ENCODE measurements at regions not wholly inside any gene's neighbourhood (a gene's known extent, or its start where the extent isn't known, plus 50 kb on each side); places are given as distances from the start of the nearest gene placed in this dataset.

- ATAC-seq (ENCODE audit: low read depth) = no peak
- no peak for TF ChIP-seq NFE2L2 (IDR thresholded peaks at IDR 0.05; ENCODE audit: low read depth, low read length)
- TF ChIP-seq CHD1 (IDR thresholded peaks at IDR 0.05; ENCODE audit: low read depth, low read length) = no peak
- no peak for TF ChIP-seq ELK1 (IDR thresholded peaks at IDR 0.05; ENCODE audit: borderline replicate concordance, low read depth, low read length)
- no peak for TF ChIP-seq RAD21 (IDR thresholded peaks at IDR 0.05; ENCODE audit: low read length)
- no peak for TF ChIP-seq BHLHE40 (IDR thresholded peaks at IDR 0.05; ENCODE audit: low read depth, low read length)
- TF ChIP-seq MXI1 (IDR thresholded peaks at IDR 0.05; ENCODE audit: borderline replicate concordance, low read depth, low read length) = no peak
- no peak for TF ChIP-seq CEBPB (IDR thresholded peaks at IDR 0.05; ENCODE audit: low read depth, low read length)
- TF ChIP-seq MAZ (IDR thresholded peaks at IDR 0.05; ENCODE audit: borderline replicate concordance, low read depth, low read length) = no peak
- no peak for TF ChIP-seq RCOR1 (IDR thresholded peaks at IDR 0.05; ENCODE audit: insufficient replicate concordance, low read length)
- TF ChIP-seq MAFK (IDR thresholded peaks at IDR 0.05; ENCODE audit: low read depth, low read length) = no peak
- no peak for TF ChIP-seq RFX5 (IDR thresholded peaks at IDR 0.05; ENCODE audit: low read depth, low read length)
These were observed 749.4 kb upstream of the SLC10A2 start for GRCh38 chr13:103815619-103816018.

More at GRCh38 chr13:103815619-103816018, 749.4 kb upstream of the SLC10A2 start:
- H4K5ac ChIP-seq (ENCODE audit: low read depth, low read length) = no peak overlapping the region
- H3K79me1 ChIP-seq (ENCODE audit: low read depth in 1 of 2, low read length in 2 of 2) = no peaks in the 10 kb centered on the region
- intact Hi-C loops (cut with micrococcal nuclease) = no loop called here
- H4K91ac ChIP-seq (ENCODE audit: insufficient read depth, low read depth, low read length) = no peak overlapping the region
- no peak overlapping the region for H3K18ac ChIP-seq (ENCODE audit: low read depth, low read length)
- in situ Hi-C loops (cut with MboI; ENCODE audit: low sequenced_read_pairs) = no loop called here
- H3K36me3 ChIP-seq (ENCODE audit: control insufficient read depth, insufficient read depth, low read length) = no peaks in the 10 kb centered on the region
- no peaks in the 10 kb centered on the region for H4K20me1 ChIP-seq (ENCODE audit: insufficient read depth, low read length)
- H3K14ac ChIP-seq (replicated peaks; ENCODE audit: low read depth, low read length) = no peak overlapping the region
- CTCF ChIA-PET = no interaction called here
- no peak overlapping the region for H3K27ac ChIP-seq (ENCODE audit: insufficient read depth, low read length)
- POLR2A ChIA-PET (ENCODE audit: unreplicated experiment) = no interaction called here
- no peak for DNase-seq
- H3K27me3 ChIP-seq (ENCODE audit: control insufficient read depth, insufficient read depth, low read length) = no peaks in the 10 kb centered on the region
- no TSS peak for BruUV-seq (replicated peaks)
- no peak overlapping the region for H2AK5ac ChIP-seq (ENCODE audit: low read depth, low read length)
- H3K9me3 ChIP-seq (ENCODE audit: control insufficient read depth, insufficient read depth, low read length) = peaks cover 24% of the 10 kb centered on the region
- H2AFZ ChIP-seq (replicated peaks; ENCODE audit: low read length, poor library complexity) = no peak overlapping the region
- no CpG with 5 or more reads among the region's 4 CpGs for WGBS, 2 experiments (ENCODE audit: extremely low coverage in 2 of 2, insufficient read length in 1 of 2)
- no peak overlapping the region for H4K8ac ChIP-seq (ENCODE audit: low read depth in 2 of 2, low read length in 2 of 2)
- no peak overlapping the region for H2BK15ac ChIP-seq (ENCODE audit: low read depth, low read length)
- H2BK120ac ChIP-seq (ENCODE audit: low read depth, low read length) = no peak overlapping the region
- no peak overlapping the region for H3K23ac ChIP-seq (ENCODE audit: low read depth, low read length)
- H3K9ac ChIP-seq (ENCODE audit: low read depth, low read length) = no peak overlapping the region
- H3K4ac ChIP-seq (ENCODE audit: low read depth, low read length) = no peak overlapping the region
- no peak overlapping the region for H3K56ac ChIP-seq (ENCODE audit: extremely low read depth, insufficient read depth, low read length)
- dilution Hi-C loops (cut with HindIII; ENCODE audit: low sequenced_read_pairs, unreplicated experiment) = no loop called here
- no peak overlapping the region for H2BK20ac ChIP-seq (ENCODE audit: low read depth, low read length)
- no peak overlapping the region for H3K4me3 ChIP-seq (ENCODE audit: insufficient read depth, low read depth, low read length)
- H3K4me1 ChIP-seq (ENCODE audit: control insufficient read depth, insufficient read depth, low read length) = no peaks in the 10 kb centered on the region
- H3K4me2 ChIP-seq (ENCODE audit: low read depth, low read length) = no peak overlapping the region
- no peak overlapping the region for H2AK9ac ChIP-seq (replicated peaks; ENCODE audit: low read depth, low read length, poor library complexity)
- no peaks in the 10 kb centered on the region for H3K9me1 ChIP-seq (ENCODE audit: insufficient read depth, low read length)
- no peak overlapping the region for H2BK5ac ChIP-seq (ENCODE audit: low read depth, low read length, poor library complexity, severe bottlenecking)

Measured in IMR-90 (cell line).